Vagina (tissue), 2 donors: ENCODE measurements at regions not wholly inside any gene's neighbourhood (a gene's known extent, or its start where the extent isn't known, plus 50 kb on each side); places are given as distances from the start of the nearest gene placed in this dataset.

Source experiments
- DNase-seq, 2 donors: peaks; one replicate each; pipeline ENCODE4 v3.0.0-alpha.2; 2017; ENCODE audit errors: extremely low spot score in 2 of 2
- H3K27ac ChIP-seq: fragments of 200-600 bp; sonication (generic); one replicate; pipeline ENCODE4 v1.5.1; 2019
- H3K27me3 ChIP-seq: fragments of 200-600 bp; sonication (generic); one replicate; pipeline ENCODE4 v1.5.1; 2019
- H3K36me3 ChIP-seq, 2 donors: fragments of 200-600 bp; sonication (generic); one replicate each; pipeline ENCODE4 v1.5.1; 2017 to 2019
- H3K4me1 ChIP-seq: fragments of 200-600 bp; sonication (generic); one replicate; pipeline ENCODE4 v1.5.1; 2019
- H3K4me3 ChIP-seq, 2 donors: fragments of 200-600 bp; sonication (generic); 1 replicate in 1 of 2; 2 replicates in 1 of 2; pipeline ENCODE4 v1.5.1; 2016 to 2019
- H3K9me3 ChIP-seq: fragments of 200-600 bp; sonication (generic); one replicate; pipeline ENCODE4 v1.5.1; 2019
- POLR2A ChIP-seq, 2 donors: fragments of 450-650 bp; IDR thresholded peaks; one replicate each; pipeline ENCODE4 v1.6.1; 2017; ENCODE audit warnings: antibody characterized with exemption in 2 of 2, mild to moderate bottlenecking in 2 of 2, moderate library complexity in 2 of 2
- POLR2AphosphoS5 ChIP-seq, 2 donors: sonication (generic); formaldehyde crosslinking; IDR thresholded peaks; one replicate each; pipeline ENCODE4 v1.9.0; 2017; ENCODE audit warnings: antibody characterized with exemption in 2 of 2, mild to moderate bottlenecking in 2 of 2, low read depth in 1 of 2; ENCODE audit not compliant: insufficient read depth in 1 of 2
- intact Hi-C: fragments of 100-400 bp; cut with DNase I; formaldehyde crosslinking; loops from one replicate; pipeline ENCODE4 v1.15.1; 2023
- TF ChIP-seq, protein P1 (sequence below), 3 experiments: fragments of 450-650 bp in 2 of 3; fragments of 200-600 bp in 1 of 3; sonication (generic) in 1 of 3; IDR thresholded peaks; one replicate each; pipeline ENCODE4 v1.5.1; 2017 to 2019; ENCODE audit warnings: antibody characterized with exemption in 3 of 3, mild to moderate bottlenecking in 2 of 3, moderate library complexity in 2 of 3

DNA sequence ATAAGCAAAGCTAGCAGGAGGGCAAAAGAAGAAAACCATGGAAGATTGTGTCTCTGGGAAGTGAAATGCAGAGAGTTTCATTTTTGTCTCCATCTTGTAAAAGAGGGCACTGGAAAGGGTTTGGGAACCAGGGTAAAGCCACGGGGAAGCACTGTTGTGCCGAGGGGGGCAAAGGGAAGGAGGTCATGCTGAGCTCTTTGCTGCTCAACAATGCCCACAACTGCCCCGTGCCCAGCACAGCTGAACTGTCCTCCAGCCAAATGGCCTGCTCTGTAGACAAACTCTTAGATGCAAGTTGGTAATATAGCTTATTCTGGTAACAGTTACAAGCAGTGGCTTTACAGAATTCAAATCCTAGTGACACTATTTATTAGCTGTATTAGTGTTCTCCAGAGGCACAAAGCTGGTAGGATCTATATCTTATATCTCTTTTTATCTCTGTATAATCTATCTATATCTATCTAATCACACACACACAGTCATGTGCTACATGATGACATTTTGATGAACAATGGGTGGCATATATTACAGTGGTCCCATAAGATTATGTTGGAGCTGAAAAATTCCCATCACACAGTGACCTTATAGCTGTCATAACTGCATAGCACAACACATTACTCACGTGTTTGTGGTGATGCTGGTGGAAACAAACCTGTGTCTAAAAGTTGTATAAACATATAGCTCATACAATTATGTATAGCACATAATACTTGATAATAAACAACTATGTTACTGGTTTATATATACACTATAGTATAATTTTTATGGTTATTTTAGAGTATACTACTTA is 203.4 kb upstream of the DDHD1 start:
- TF ChIP-seq POLR2AphosphoS5 (IDR thresholded peaks at IDR 0.05; ENCODE audit: insufficient read depth in 1 of 2, low read depth in 1 of 2) (no peak), POLR2A (IDR thresholded peaks at IDR 0.05) (no peak)
- TF ChIP-seq, protein P1, sequence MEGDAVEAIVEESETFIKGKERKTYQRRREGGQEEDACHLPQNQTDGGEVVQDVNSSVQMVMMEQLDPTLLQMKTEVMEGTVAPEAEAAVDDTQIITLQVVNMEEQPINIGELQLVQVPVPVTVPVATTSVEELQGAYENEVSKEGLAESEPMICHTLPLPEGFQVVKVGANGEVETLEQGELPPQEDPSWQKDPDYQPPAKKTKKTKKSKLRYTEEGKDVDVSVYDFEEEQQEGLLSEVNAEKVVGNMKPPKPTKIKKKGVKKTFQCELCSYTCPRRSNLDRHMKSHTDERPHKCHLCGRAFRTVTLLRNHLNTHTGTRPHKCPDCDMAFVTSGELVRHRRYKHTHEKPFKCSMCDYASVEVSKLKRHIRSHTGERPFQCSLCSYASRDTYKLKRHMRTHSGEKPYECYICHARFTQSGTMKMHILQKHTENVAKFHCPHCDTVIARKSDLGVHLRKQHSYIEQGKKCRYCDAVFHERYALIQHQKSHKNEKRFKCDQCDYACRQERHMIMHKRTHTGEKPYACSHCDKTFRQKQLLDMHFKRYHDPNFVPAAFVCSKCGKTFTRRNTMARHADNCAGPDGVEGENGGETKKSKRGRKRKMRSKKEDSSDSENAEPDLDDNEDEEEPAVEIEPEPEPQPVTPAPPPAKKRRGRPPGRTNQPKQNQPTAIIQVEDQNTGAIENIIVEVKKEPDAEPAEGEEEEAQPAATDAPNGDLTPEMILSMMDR (IDR thresholded peaks at IDR 0.05) = no peak
- peaks cover 24% of the 10 kb centered on the region for H3K4me1 ChIP-seq
- no peak overlapping the region for H3K4me3 ChIP-seq
- no peak overlapping the region for H3K27ac ChIP-seq
- DNase-seq = no peak
- intact Hi-C loops = no loop called here
- H3K27me3 ChIP-seq = no peaks in the 10 kb centered on the region
- no peaks in the 10 kb centered on the region for H3K9me3 ChIP-seq
- H3K36me3 ChIP-seq = no peaks in the 10 kb centered on the region

DNA sequence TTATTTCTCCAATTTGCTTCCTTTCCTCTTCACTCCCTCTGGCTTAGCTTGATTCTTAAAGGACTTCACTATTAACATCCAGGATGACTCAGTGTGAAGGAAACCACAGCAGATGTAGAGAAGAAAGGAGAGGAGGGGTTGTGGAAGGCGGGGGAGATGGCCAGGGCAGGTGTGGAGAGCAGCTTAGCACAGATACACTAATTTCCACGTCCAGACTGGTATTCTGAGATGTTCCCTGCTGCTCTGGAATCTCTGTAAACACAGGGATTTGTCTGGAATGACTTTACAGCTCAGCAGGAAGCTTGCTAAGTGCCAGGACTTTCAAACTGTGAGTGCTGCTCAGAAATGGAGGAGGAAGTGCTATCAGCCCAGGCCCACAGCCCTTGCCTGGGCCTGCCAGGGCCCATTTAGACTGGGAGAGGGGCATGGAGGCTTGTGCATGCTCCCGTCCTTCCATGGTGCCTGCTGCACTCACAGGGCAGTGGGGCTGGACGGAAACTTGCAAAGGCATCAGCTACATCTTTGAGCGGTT is 202.5 kb upstream of the DDHD1 start:
- Histone ChIP-seq H3K9me3 (no peaks in the 10 kb centered on the region), H3K27ac (peak overlapping the region; percentile 49), H3K4me3 (no peak overlapping the region), H3K36me3 (no peaks in the 10 kb centered on the region), H3K27me3 (no peaks in the 10 kb centered on the region), H3K4me1 (peaks cover 24% of the 10 kb centered on the region)
- intact Hi-C loops = no loop called here
- no peak for DNase-seq
- no peak for TF ChIP-seq POLR2AphosphoS5 (IDR thresholded peaks at IDR 0.05; ENCODE audit: insufficient read depth in 1 of 2, low read depth in 1 of 2)

DNA sequence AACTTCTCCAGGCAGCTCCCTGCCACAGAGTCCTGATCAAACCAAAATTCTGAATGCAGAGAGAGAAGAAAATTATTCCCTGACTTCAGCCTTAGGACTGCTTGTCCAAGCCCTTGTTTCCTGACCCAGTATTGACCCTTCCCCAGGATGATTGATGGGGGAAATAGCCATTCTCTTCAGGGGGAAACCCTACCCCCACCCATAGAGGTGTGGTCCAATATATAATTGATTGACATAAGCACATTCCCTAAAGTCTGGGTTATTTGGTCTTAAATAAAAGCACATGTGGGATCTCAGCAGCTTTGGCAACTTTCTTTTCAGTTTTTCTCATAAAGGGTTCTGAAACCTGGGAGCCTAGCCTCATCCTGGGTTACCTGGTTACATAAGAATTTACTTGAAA is 201.2 kb upstream of the DDHD1 start:
- Histone ChIP-seq H3K4me3 (no peak overlapping the region), H3K27me3 (no peaks in the 10 kb centered on the region), H3K4me1 (peaks cover 24% of the 10 kb centered on the region), H3K27ac (no peak overlapping the region), H3K9me3 (no peaks in the 10 kb centered on the region), H3K36me3 (no peaks in the 10 kb centered on the region)
- no peak for TF ChIP-seq POLR2A (IDR thresholded peaks at IDR 0.05)
- TF ChIP-seq, protein P1 (IDR thresholded peaks at IDR 0.05) = no peak
- TF ChIP-seq POLR2AphosphoS5 (IDR thresholded peaks at IDR 0.05; ENCODE audit: insufficient read depth in 1 of 2, low read depth in 1 of 2) = no peak
- no peak for DNase-seq
- intact Hi-C loops = no loop called here

- intact Hi-C loops = no loop called here
- no peak for DNase-seq
- no peak overlapping the region for H3K27ac ChIP-seq
- H3K4me3 ChIP-seq = no peak overlapping the region
- no peaks in the 10 kb centered on the region for H3K9me3 ChIP-seq
- peaks cover 18% of the 10 kb centered on the region for H3K4me1 ChIP-seq
- TF ChIP-seq POLR2A (IDR thresholded peaks at IDR 0.05) = no peak
- no peak for TF ChIP-seq POLR2AphosphoS5 (IDR thresholded peaks at IDR 0.05; ENCODE audit: insufficient read depth in 1 of 2, low read depth in 1 of 2)
- TF ChIP-seq, protein P1 (IDR thresholded peaks at IDR 0.05) = no peak
- H3K36me3 ChIP-seq = no peaks in the 10 kb centered on the region
- no peaks in the 10 kb centered on the region for H3K27me3 ChIP-seq
Measured at GRCh38 chr14:53350866-53351265, 197.7 kb upstream of the DDHD1 start.

GRCh38 chr14:53350429-53350828 is 197.3 kb upstream of the DDHD1 start:
- H3K4me1 ChIP-seq = peaks cover 14% of the 10 kb centered on the region
- H3K27ac ChIP-seq = no peak overlapping the region
- intact Hi-C loops = no loop called here

More at GRCh38 chr14:53350429-53350828, 197.3 kb upstream of the DDHD1 start:
- Histone ChIP-seq H3K36me3 (no peaks in the 10 kb centered on the region), H3K27me3 (no peaks in the 10 kb centered on the region), H3K4me3 (no peak overlapping the region), H3K9me3 (no peaks in the 10 kb centered on the region)
- TF ChIP-seq POLR2A (IDR thresholded peaks at IDR 0.05) = no peak
- TF ChIP-seq, protein P1 (IDR thresholded peaks at IDR 0.05) = no peak
- DNase-seq = no peak
